NCI-H446 treated with DMSO at 0.1 percent for 48 hours (cell line): ENCODE measurements at regions not wholly inside any gene's neighbourhood (a gene's known extent, or its start where the extent isn't known, plus 50 kb on each side); places are given as distances from the start of the nearest gene placed in this dataset.
"Not testable (repeated sequence)": the region's sequence is repeated elsewhere in the genome, so short reads cannot be mapped to it uniquely, and the experiment has no call there.

Experiments
- DNase-seq: peaks from one replicate; lab custom pipeline; 2025; lab: John Stamatoyannopoulos, UW

DNA sequence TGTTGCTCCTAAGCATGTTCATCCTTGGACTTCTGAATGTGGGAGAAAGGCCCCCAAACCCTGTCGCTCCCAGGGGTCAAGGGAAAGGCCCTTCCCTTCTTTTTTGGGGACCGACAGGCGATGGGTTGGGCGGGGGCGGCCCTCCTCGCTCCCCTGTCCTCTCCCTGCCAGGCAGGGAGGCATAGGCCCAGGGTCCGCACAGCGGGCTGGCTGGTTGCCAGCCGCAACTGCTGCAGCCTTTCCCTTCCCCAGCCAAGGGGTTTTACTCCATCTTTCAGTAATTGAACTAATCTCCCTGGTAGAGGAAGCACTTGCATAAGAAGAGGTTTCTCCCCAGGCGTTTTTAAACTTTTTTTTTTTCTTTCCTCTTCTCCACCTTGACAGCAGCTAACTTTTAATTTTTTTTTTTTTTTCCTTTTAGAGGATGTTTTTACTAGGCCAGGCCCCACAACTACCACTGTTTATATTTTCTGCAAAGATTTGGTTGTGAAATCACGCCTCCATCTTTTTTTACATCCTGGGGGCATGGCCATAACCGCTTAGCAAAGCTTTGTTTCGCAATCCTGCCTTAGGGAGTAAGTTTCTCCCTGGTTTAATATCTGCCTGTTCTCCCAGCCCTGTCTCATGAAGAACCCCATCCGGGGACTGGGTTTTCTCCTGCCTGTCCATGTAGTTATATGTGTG lies 216.9 kb upstream of the ZNF608 start:
- DNase-seq: no peak

DNA sequence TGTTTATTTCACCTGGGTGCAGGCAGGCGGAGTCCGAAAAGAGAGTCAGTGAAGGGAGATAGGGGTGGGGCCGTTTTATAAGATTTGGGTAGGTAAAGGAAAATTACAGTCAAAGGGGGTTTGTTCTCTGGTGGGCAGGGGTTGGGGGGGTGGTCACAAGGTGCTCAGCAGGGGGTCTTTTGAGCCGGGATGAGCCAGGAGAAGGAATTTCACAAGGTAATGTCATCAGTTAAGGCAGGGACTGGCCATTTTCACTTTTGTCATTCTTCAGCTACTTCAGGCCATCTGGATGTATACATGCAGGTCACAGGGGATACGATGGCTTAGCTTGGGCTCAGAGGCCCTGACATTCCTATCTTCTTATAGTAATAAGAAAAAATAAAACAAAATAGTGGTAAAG lies 220.3 kb upstream of the ZNF608 start:
- DNase-seq: not testable (repeated sequence)

DNA sequence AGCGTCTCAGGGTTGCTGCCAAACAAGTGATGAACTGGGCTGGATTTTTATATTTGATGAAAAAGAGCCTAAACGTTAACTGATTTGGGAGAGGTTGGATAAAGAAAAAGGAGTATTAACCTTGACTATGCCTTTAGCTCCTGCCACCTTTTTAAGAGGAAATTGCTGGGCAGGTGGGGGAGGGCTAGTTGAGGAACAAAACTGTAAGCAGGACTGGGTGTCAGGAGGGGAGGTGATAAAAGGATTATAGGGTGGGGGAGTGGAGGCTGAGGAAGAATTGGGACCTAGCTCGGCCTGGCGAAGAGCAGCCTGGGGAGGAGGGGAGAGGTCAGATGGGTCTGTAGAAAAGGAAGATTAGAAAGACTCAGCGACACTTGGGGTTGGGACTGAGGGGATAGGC lies 223.9 kb upstream of the ZNF608 start:
- not testable (repeated sequence) for DNase-seq

DNA sequence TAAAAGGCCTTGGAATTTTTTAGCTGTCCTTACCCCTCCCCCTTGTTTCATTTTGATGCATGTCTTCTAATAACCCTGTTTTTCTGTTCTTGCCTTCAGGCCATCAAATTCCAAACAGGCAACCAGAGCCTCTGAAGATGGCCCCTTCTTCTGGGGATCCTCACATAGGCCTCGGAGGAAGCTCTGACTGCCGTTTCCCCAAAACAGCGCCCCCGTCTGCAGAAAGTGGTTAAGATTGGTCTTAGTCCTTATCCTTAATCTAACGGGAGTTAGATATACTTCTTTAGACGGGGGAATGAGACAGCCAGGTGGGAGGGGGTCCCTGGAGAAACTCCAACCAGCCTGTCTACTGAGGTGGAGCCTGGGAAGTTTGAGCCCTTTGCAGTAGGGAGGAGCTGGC lies 226.3 kb upstream of the ZNF608 start:
- no peak for DNase-seq

DNA sequence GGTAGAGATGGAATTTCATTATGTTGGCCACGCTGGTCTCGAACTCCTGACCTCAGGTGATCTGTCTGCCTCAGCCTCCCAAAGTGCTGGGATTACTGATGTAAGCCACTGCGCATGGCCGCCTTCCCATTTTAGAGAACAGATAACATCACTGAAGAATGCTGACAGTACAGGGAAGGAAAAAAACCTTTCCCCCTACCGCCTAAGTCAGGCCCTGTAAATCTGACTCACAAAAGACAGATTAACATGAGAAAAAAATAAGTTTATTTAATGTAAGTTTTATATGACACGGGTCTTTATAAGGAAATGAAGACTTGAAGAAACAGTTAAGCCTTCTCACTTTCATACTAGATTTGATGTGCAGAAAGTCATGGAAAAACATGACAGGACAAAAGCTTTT lies 227.2 kb upstream of the ZNF608 start:
- DNase-seq: no peak

DNA sequence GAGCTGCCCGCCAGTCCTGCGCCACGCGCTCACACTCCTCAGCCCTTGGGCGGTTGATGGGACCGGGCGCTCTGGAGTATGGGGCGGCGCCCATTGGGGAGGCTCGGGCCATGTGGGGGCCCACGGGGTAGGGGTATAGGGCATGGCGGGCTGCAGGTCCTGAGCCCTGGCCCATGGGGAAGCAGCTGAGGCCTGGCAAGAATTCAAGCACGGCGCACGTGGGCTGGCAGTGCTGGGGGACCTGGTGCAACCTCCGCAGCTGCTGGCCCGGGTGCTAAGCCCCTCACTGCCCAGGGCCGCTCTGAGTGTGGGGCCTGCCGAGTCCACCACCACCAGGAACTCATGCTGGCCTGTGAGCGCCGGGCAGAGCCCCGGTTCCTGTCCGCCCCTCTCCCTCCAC lies 229.6 kb upstream of the ZNF608 start:
- DNase-seq: no peak

DNA sequence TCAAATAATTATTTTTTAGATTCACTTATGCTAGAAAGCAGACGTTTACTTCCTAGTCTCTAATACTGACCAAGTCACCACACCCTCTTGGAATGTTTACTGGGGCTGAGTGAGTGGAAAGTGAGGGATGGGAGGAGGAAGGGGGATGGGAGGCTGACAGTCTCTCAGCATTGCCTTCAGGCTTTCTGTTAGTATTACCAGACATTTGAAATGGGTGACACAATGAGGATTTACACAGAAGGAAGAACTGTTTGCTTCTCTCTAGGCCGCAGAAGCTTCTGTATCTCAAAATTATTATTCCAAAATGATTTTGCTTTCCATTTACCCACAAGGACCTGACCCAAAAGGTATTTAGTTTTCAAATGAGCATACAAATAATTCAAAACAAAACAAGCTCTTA lies 232.8 kb upstream of the ZNF608 start:
- no peak for DNase-seq

DNA sequence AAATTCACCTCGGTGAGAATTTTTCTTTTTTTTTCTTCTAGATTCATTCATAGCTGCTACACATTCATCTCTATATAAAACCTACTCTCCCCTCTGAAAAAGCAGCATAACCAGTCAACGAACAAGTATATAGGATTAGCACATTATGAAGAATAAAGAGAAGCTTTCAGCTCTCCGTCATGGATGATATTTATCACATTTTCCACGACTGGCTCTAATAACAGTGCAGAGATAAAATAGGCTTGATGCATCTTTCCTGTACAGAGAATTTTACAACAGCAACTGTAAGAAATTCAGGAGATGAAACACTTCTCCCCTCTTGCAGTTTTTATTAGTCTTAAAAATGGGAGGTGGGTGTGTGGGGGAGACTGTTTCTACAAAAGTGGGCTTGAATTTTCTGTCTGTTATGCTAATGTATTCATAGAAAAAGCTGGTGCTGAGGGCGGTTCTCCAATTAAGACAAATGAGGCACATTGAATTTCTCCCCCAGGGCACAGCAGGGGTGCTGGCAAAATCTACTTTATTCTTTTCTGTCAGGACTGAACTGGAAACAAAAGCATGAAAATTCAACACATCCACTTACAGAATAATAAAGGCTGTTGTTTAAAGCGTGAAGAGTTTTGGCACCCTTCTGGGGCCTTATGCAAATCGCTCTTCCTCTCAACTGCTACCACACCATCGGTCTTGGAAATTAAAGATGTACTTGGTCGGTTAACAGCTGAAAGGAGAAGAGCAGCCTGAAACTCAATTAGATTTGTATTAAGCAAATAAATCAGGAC lies 233.9 kb upstream of the ZNF608 start:
- DNase-seq: peak; percentile 52

DNA sequence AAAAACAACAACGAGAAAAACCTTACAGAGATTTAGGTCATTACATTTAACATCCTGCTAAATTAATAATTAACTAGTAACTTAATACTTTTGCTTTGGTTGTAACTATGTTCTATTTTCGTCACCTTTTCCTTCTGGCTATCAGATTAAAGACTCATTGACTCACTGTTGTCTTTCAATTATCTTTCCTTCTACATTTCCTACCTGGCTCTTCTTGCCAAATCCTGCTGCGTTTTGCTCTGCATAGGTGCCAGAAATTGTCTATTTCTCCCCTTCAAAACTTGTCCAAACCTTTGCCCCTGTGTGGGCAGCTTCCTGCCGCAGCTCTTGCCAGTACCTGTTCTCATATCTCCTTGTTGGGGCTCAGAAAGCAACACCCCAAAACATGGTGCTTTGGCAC lies 235.5 kb upstream of the ZNF608 start:
- no peak for DNase-seq

DNA sequence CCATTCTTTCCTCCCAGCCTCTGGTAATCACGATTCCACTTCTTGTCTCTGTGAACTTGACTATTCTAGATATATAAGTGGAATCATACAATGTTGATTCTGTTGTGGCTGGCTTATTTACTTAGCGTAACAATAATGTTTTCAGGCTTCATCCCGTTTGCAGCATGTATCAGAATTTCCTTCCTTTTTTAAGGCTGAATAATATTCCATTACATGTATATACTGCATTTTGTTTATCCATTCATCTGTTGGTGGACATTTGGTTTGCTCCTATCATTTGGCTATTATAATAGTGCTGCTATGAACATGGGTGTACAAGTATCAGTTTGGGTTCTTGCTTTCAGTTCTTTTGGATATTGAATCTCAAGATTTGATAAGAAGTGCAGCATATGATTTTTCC lies 239.7 kb upstream of the ZNF608 start:
- DNase-seq: no peak

DNA sequence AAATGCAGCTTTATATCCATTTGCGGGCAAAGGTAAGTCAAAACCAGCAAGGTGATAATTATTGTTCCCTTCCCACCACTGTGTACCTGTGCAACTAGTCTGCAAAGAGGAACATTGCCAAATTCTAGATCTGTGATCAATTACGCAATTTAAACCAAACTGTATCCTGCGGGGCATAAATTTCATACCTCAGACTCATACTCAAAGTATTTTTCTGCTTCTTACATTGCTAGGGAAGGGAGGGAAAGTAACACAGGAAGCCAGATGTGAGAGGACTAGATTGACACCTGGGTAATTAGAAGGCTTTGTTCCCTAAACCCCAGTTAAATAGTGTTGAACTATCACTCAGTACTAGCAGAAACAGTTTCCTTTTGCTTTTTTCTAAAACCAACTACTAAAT lies 240.2 kb upstream of the ZNF608 start:
- no peak for DNase-seq

DNA sequence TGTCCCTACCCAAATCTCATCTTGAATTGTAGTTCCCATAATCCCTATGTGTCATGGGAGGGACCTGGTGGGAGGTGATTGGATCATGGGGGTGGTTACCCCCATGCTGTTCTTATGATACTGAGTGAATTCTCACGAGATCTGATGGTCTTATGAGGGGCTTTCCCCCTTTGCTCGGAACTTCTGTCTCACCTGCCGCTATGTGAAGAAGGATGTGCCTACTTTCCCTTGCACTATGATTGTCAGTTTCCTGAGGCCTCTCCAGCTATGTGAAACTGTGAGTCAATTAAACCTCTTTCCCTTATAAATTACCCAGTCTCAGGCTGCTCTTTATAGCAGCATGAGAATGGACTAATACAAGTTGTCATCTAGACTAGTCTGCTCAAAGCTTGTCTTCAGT lies 241.3 kb upstream of the ZNF608 start:
- not testable (repeated sequence) for DNase-seq

DNA sequence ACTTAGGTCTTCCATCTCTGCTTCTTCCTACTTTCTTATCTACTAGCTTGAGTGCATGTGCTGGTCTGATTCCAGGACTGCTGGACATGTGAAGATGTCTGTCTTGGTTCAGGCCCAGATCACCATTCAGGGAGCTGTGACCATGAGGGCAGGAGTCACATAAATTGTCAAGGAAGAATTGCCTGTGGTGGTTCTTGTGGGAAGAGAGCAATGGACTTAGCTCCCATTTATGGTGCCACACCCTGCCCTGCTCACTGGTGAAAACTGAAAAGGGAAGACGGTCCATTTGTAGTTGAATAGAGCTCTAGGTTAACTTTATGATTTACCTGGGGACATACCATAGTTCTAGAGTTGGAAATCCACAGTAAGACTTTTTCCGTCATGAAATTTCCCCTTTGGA lies 244.3 kb upstream of the ZNF608 start:
- DNase-seq: no peak

DNA sequence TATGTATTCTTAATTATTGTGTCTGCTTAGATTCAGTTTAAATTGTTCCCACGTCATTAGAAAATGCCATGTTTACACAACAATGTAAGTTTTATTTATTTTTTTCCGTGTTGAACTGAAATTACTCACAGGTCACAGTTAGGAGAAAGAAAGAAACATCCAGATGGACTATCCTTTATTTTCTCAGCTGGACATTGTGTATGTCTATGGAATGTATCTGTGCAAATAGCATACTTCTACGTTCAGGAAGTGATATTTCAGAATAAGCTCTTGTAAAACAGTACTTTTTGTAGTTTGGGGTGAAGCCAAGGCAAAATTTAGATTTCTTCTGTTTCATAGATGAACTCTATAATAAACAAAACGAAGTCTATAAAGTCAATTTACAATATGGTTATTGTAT lies 249.0 kb upstream of the ZNF608 start:
- DNase-seq: no peak

DNA sequence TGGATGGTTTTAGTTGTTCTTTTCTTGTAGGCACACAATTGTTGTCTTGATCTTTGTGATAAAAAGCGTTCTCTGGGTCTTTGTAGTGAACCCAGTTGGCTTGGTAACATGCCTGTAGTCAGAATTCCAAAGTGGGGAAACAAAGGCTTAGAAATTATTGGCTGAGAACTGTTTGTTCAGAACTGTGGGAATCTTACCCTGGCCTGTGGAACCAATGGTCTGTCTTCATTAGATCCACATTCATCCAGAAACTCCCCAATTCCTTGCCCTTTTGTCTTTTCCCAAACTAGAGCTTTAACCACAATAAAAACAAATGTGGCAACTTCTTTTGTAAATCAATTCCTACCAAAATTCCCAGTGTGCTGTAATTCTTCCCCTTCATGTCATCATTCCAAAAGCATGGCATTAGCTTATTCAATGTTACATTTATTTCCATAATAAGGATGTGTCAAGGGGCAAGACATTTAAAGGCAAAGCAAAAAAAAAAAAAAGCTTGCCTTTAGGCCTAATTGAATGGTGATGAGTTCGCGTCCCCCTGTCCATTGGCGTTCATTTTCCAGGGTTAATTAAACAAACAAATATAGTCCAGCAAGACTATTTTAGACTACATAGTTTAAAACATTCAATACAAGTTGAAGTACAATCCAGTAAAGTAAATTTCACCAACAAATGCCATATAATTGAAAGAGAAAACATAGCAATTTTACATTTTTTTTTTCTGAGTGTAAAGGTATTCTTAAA lies 249.8 kb upstream of the ZNF608 start:
- no peak for DNase-seq

DNA sequence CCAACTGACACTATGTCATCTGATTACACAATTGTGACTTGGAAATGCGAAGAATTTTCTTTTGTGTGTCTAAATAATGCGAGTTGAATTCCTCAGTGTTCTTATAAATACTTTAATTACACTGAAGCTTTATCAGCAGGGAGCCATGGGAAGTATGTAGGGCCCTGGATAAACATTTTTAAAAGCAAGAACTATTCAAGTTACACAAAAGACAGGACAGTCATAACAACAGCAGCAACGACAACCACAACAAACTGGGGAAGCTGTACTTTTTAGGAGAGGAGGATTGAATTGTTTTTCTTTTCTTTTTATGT lies 250.3 kb upstream of the ZNF608 start:
- no peak for DNase-seq

DNA sequence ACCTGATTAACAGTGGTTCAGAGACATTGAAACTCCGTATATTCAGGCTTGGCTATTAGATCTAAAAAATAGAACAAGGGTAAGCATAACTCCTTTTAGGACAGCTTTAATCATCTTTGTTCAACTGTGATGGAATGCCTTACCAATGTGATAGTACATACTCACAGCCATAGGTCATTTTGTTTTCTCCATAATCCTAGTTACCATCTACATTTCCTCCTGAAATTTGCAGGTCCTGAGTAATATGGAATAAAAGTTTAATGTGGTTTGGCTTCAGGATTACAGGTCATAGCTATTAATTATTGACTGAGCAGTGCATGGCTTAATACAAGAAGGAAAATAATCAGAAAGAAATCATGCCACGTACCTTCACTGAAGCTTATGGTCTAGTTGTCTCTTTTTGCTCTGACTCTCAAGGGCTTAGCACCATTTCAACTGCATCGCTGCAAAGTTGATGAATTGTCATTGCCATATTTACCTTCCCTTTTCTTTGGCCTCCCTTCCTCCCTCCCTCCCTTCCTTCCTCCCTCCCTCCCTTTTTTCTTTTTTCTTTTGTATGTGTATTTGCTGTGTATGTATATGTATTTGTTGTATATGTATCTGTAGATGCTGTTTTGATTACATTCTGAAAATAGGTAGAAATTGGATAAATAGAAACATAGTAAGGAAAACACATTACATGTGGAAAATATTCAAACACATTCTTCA lies 250.9 kb upstream of the ZNF608 start:
- DNase-seq: no peak

DNA sequence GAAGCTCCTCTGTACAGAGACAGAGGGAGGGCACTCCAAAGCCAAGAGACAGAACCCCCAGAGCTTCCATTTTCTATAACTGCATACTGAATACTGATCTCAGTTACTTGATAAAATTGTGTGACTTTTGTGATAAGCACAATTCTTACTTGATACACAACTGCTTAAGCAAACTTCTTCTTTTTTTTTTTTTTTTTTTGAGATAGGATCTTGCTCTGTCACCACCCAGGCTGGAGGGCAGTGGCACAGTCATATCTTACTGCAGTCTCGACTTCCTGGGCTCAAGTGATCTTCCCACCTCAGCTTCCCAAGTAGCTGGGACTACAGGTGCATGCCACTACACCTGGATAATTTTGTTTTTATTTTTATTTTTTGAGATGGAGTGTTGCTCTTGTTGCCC lies 252.1 kb upstream of the ZNF608 start:
- no peak for DNase-seq

DNA sequence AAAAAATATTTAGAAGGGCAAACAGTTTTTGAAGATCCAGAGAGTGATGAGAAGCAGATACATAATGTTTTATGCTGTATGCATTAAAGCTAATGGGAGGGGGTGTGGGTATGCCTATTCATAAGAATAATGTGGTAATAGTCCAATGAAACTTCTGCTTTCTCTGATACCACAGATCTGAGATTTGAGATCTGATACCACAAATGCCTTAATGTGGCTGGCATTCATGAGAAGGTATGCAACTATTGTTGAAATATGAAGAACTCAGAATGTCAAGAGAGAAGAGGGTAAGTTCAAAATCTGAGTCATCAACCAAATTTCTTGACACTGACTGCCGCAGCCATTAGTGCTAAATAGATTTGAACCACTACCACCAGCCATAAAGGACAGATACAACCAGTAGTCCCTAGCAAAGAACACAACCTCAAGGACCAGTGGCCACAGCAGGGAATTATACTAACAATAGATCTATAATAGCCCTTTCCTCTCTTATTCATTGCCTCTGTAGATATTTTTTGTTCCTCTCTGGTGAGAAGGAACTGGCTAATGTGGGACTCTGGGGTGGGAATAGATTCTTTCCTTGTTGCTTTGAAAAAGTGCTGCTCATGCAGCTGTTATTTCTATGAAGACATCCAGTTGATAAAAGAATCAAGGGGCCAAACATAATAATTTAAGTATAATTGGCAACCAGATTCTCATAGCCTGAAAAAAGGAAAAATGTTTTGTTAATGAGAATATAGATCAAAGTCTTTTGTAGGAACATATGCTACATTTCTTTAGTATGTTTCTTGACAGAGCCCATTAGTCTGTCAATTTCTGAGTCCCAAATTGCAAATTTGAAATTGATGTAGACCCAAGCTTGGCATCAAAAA lies 256.5 kb upstream of the ZNF608 start:
- no peak for DNase-seq

DNA sequence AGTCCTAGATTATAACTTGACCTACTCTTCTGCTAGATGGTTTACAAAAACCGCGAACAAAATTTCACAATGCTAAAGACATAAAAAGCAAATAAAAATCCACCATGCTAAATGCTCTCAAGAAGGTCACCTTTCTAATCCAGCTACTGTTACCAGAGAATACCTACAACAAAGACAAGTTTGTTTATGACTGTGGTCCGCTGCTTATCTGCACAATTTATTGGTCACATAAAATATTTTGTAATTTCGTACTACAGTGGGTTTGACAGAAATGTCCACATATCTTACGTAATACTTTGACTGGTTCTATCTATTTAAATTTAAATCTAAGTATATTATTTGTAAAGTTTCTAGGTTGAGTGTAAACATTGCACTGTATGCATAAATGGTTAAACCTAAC lies 257.6 kb upstream of the ZNF608 start:
- DNase-seq: no peak

DNA sequence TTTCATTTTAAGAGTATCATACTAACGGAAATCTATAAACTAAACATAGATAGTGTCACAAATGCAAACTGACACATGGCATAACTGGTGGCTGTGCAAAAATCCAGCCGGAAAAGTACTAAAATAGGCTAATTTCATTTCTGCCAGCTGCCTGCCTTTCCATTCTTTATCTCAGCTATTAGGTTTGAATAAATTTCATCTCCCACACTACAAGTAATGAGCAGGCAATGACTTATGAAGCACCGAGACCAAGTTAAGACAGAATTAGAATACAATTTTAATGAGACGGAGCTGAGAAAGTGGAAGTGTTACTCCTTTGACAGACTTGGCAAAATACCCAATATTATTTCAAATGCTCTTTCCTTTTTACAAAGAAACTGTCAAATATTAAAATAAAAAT lies 258.8 kb upstream of the ZNF608 start:
- no peak for DNase-seq
